Thoracic aorta (tissue), 2 donors: ENCODE measurements at regions not wholly inside any gene's neighbourhood (a gene's known extent, or its start where the extent isn't known, plus 50 kb on each side); places are given as distances from the start of the nearest gene placed in this dataset.

Source experiments
- ATAC-seq: fragments of 150-250 bp; one replicate; pipeline ENCODE4 v1.8.0; 2017; ENCODE audit warnings: low read depth; ENCODE audit not compliant: insufficient number of reproducible peaks, low FRiP score
- DNase-seq: peaks from one replicate; pipeline ENCODE4 v3.0.0-alpha.2; 2020; ENCODE audit warnings: low spot score
- H3K27ac ChIP-seq, 2 donors: fragments of 200-600 bp; sonication (generic); 1 replicate in 1 of 2; 2 replicates in 1 of 2; pipeline ENCODE4 v1.5.1; 2016; ENCODE audit warnings: mild to moderate bottlenecking in 2 of 2, moderate library complexity in 2 of 2
- H3K27me3 ChIP-seq: fragments of 200-600 bp; sonication (generic); replicated peaks from 2 replicates; pipeline ENCODE4 v1.6.0; 2016; ENCODE audit warnings: mild to moderate bottlenecking; ENCODE audit not compliant: insufficient read depth
- H3K36me3 ChIP-seq: fragments of 200-600 bp; sonication (generic); one replicate; pipeline ENCODE4 v1.5.1; 2016
- H3K4me1 ChIP-seq, 2 donors: fragments of 200-600 bp; sonication (generic); 1 replicate in 1 of 2; 2 replicates in 1 of 2; pipeline versions ENCODE4 v1.5.1 to v1.6.0; 2016; ENCODE audit warnings: low read depth in 2 of 2, mild to moderate bottlenecking in 1 of 2; ENCODE audit not compliant: control insufficient read depth in 1 of 2
- H3K4me3 ChIP-seq: fragments of 200-600 bp; sonication (generic); 2 replicates; pipeline ENCODE4 v1.5.1; 2016; ENCODE audit warnings: mild to moderate bottlenecking
- H3K9me3 ChIP-seq: fragments of 200-600 bp; sonication (generic); 2 replicates; pipeline ENCODE4 v1.5.1; 2016
- TF ChIP-seq, protein P1 (sequence below): fragments of 200-600 bp; sonication (generic); IDR thresholded peaks from one replicate; pipeline ENCODE4 v1.5.1; 2019; ENCODE audit warnings: antibody characterized with exemption

DNA sequence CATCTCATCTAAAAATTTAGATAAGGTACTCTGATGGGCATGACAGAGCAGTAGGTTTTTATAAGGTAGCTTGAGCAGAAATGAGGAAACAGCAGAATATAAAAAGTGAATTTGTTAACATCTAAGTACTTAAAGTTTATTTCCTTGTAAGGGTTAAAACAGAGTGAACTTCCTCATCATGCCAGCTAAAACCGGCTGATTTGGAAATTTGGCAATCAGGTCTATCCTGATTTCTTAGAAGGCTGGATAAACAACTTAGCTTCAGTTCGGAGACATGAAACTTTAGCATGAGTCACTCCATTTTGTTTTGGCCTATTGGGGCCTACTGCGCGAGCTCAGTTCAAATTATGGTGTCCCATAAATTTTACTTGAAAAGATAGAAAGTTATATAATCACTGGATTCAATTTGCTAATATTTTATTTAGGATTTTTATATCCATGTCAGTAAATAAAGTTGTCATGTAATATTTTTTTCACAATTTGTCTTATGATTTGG, 241.6 kb upstream of the RORB start:
- Histone ChIP-seq H3K9me3 (no peaks in the 10 kb centered on the region), H3K4me3 (no peak overlapping the region), H3K4me1 (no peaks in the 10 kb centered on the region), H3K36me3 (no peaks in the 10 kb centered on the region), H3K27ac (no peak overlapping the region), H3K27me3 (no peaks in the 10 kb centered on the region)
- no peak for ATAC-seq
- DNase-seq = no peak
- TF ChIP-seq, protein P1, sequence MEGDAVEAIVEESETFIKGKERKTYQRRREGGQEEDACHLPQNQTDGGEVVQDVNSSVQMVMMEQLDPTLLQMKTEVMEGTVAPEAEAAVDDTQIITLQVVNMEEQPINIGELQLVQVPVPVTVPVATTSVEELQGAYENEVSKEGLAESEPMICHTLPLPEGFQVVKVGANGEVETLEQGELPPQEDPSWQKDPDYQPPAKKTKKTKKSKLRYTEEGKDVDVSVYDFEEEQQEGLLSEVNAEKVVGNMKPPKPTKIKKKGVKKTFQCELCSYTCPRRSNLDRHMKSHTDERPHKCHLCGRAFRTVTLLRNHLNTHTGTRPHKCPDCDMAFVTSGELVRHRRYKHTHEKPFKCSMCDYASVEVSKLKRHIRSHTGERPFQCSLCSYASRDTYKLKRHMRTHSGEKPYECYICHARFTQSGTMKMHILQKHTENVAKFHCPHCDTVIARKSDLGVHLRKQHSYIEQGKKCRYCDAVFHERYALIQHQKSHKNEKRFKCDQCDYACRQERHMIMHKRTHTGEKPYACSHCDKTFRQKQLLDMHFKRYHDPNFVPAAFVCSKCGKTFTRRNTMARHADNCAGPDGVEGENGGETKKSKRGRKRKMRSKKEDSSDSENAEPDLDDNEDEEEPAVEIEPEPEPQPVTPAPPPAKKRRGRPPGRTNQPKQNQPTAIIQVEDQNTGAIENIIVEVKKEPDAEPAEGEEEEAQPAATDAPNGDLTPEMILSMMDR = no peak

DNA sequence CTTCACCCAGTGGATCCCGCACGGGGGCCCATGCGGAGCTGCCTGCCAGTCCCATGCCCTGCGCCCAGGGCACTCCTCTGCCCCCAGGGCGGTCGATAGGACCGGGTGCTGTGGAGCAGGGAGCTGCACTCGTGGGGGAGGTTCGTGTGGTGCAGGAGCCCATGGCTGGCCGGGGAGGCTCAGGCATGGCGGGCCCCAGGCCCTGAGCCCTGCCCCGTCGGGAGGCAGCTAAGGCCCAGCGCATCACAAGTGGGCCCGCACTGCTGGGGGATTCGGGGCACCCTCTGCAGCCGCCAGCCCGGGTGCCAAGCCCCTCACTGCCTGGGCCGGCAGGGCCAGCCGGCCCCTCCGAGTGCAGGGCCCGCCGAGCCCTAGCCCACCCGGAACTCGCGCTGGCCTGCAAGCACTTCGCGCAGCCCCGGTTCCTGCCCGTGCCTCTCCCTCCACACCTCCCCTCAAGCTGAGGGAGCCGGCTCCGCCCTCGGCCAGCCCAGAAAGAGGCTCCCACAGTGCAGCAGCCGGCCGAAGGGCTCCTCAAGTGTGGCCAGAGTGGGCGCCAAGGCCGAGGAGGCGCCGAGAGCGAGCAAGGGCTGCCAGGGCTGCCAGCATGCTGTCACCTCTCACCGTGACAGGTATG, 221.1 kb upstream of the RORB start:
- Histone ChIP-seq H3K4me1 (no peaks in the 10 kb centered on the region), H3K27ac (no peak overlapping the region), H3K4me3 (no peak overlapping the region), H3K27me3 (no peaks in the 10 kb centered on the region), H3K36me3 (no peaks in the 10 kb centered on the region), H3K9me3 (no peaks in the 10 kb centered on the region)
- TF ChIP-seq, protein P1 = no peak
- ATAC-seq = no peak
- no peak for DNase-seq

DNA sequence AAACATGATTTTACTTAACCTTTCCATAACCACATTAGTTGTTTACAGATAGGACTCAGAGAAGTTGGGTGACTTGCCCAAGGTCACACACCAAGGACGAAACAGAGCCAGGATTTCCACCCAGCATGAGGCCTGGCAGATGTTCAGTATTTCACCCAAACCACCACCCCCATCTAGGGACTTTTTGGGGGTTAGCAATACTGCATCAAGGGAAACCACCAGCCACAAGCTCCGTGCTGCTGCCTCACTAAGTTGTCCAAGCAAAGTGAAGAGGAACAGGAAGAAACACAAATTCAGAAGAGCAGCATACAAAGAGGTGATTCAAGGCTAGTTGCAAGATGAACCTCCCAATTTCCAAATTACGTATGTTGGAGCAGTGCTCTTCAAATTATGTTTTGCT, 219.6 kb upstream of the RORB start:
- TF ChIP-seq, protein P1 = no peak
- ATAC-seq = no peak
- H3K36me3 ChIP-seq = no peaks in the 10 kb centered on the region
- H3K27me3 ChIP-seq = no peaks in the 10 kb centered on the region
- no peak for DNase-seq
- no peaks in the 10 kb centered on the region for H3K9me3 ChIP-seq
- H3K27ac ChIP-seq = no peak overlapping the region
- H3K4me1 ChIP-seq = no peaks in the 10 kb centered on the region
- H3K4me3 ChIP-seq = no peak overlapping the region

DNA sequence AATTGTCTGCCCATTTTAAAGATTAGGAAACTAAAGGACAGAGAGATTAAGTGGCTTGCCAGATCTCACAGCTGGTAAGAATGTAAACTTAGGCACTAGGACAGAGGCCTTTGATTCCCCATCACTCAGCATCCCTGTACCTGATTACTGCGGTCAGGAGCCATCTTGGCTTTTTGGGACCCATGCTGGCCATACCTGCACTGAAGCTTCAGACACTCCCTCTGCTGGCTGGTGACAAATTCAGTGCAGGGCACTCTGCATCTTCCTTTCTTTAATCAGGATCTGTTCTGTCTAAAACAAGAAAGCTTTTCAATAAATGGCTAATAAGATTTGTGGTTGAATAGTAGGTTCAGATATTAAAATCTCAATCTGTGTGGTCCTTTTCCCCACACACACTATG, 215.5 kb upstream of the RORB start:
- no peaks in the 10 kb centered on the region for H3K9me3 ChIP-seq
- no peak overlapping the region for H3K27ac ChIP-seq
- TF ChIP-seq, protein P1 = no peak
- H3K36me3 ChIP-seq = no peaks in the 10 kb centered on the region
- no peaks in the 10 kb centered on the region for H3K4me1 ChIP-seq
- H3K27me3 ChIP-seq = no peaks in the 10 kb centered on the region
- ATAC-seq = no peak
- no peak overlapping the region for H3K4me3 ChIP-seq
- no peak for DNase-seq

DNA sequence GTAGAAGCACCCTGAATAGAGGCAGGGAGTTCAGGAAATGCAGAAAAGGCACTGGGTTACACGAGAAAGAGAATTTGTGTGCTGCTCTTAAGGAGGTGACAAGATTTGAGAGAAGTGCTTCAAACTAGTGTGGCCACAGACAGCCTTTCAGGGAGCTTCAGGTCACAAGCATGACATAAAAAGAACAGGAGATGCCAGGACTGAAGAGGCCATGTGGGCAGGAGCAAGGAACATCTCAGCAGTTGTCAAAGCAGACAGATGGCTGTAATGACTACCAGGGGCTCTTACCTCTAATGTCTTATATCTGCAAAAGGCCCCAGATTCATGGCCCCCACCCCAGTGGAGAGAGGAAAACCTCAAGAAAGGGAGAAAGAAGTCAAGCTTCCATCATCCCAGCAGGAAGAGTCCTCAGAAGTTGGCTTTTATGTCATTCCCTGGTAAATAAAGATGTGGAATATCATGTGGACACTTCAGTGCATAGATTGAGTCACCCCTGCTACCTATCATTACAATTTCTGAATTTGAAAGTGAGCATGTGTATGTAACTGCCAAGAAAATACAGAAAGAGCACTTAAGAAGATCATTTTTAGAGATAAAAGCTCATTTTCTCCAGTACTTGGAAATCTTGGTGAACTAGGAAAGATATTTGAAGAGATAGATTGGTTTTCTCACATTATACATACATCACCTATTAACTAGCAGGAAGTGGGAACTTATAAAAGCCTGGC, 214.4 kb upstream of the RORB start:
- DNase-seq (no peak), ATAC-seq (no peak)
- Histone ChIP-seq H3K4me1 (no peaks in the 10 kb centered on the region), H3K9me3 (no peaks in the 10 kb centered on the region), H3K36me3 (no peaks in the 10 kb centered on the region), H3K27me3 (no peaks in the 10 kb centered on the region), H3K4me3 (no peak overlapping the region), H3K27ac (no peak overlapping the region)
- TF ChIP-seq, protein P1 = no peak
